A549 (cell line): ENCODE measurements at regions not wholly inside any gene's neighbourhood (a gene's known extent, or its start where the extent isn't known, plus 50 kb on each side); places are given as distances from the start of the nearest gene placed in this dataset.

Experiments used
- ATAC-seq, 2 experiments: fragments of 200-7000 bp in 1 of 2; fragments of >200 bp in 1 of 2; cut with Nextera tagmentation in 1 of 2; cut with Tn5 transposase in 1 of 2; 3 replicates each; pipeline versions ENCODE4 v1.8.0 to v1.9.1; 2018 to 2020; ENCODE audit warnings: mild to moderate bottlenecking in 1 of 2, moderate library complexity in 1 of 2
- CTCF ChIA-PET: fragments of 300-600 bp; sonication (Branson Sonifier 250); formaldehyde crosslinking; extraction: SDS; loops from one replicate; lab custom pipeline; 2021; ENCODE audit warnings: antibody characterized with exemption, inconsistent platforms; lab: Yijun Ruan, JAX
- POLR2A ChIA-PET: fragments of 350-600 bp; formaldehyde crosslinking; extraction: SDS; loops from one replicate; lab custom pipeline; 2021; ENCODE audit warnings: antibody characterized with exemption, inconsistent platforms; lab: Yijun Ruan, JAX
- DNase-seq, 2 experiments: peaks; one replicate each; pipeline versions ENCODE4 v3.0.0 to v3.0.0-alpha.2; 2011 to 2016; ENCODE audit warnings: low read depth in 1 of 2, low spot score in 1 of 2
- FAIRE-seq: peaks from 2 replicates; lab custom pipeline; 2011; peaks lifted over from hg19 to GRCh38; lab: Jason Lieb, UNC
- H3K27ac ChIP-seq, 2 experiments: fragments of >200 bp; sonication (Bioruptor Twin); formaldehyde crosslinking; 3 replicates each; pipeline ENCODE4 v1.5.1; 2016 to 2017
- H3K4me1 ChIP-seq: fragments of >200 bp; sonication (Bioruptor Twin); formaldehyde crosslinking; 3 replicates; pipeline ENCODE4 v1.6.1; 2016
- H3K4me2 ChIP-seq: fragments of >200 bp; sonication (Bioruptor Twin); formaldehyde crosslinking; 3 replicates; pipeline ENCODE4 v1.6.1; 2016
- H3K4me3 ChIP-seq: fragments of >200 bp; sonication (Bioruptor Twin); formaldehyde crosslinking; 3 replicates; pipeline ENCODE4 v1.5.1; 2016
- H3K9me3 ChIP-seq: fragments of >200 bp; sonication (Bioruptor Twin); formaldehyde crosslinking; 3 replicates; pipeline ENCODE4 v1.6.1; 2016
- BHLHE40 ChIP-seq: IDR thresholded peaks from 2 replicates; pipeline ENCODE4 v1.6.1; 2012; ENCODE audit warnings: low read depth, low read length, inconsistent platforms
- CBX2 ChIP-seq: fragments of 200-600 bp; sonication (generic); IDR thresholded peaks from 2 replicates; pipeline ENCODE4 v1.6.1; 2016; ENCODE audit warnings: low read depth, mild to moderate bottlenecking, borderline replicate concordance
- CHD2 ChIP-seq: fragments of 150-350 bp; IDR thresholded peaks from 2 replicates; pipeline ENCODE4 v1.6.1; 2014; ENCODE audit warnings: low read length; ENCODE audit not compliant: partially characterized antibody
- CHD4 ChIP-seq: fragments of 200-600 bp; sonication (generic); IDR thresholded peaks from 2 replicates; pipeline ENCODE4 v1.6.1; 2016; ENCODE audit warnings: antibody characterized with exemption, mild to moderate bottlenecking, borderline replicate concordance
- EHF ChIP-seq: fragments of 250-450 bp; sonication (Bioruptor Pico); IDR thresholded peaks from 2 replicates; pipeline ENCODE4 v1.5.0; 2020; ENCODE audit warnings: mild to moderate bottlenecking
- FOSB ChIP-seq: fragments of 250-450 bp; sonication (Bioruptor Pico); IDR thresholded peaks from 2 replicates; pipeline ENCODE4 v1.5.0; 2020; ENCODE audit warnings: mild to moderate bottlenecking, moderate library complexity
- HEYL ChIP-seq: fragments of 250-450 bp; sonication (Bioruptor Pico); IDR thresholded peaks from 2 replicates; pipeline ENCODE4 v1.8.0; 2021; ENCODE audit warnings: mild to moderate bottlenecking, moderate library complexity
- JUN ChIP-seq, 2 experiments: fragments of >200 bp; sonication (Bioruptor Twin); formaldehyde crosslinking; IDR thresholded peaks; 2 replicates in 1 of 2; 3 replicates in 1 of 2; pipeline ENCODE4 v1.6.1; 2016 to 2017
- NFE2L2 ChIP-seq: fragments of 150-350 bp; conservative IDR thresholded peaks from 2 replicates; pipeline ENCODE4 v1.6.1; 2014; ENCODE audit warnings: low read length
- NR3C1 ChIP-seq: fragments of >200 bp; sonication (Bioruptor Twin); formaldehyde crosslinking; IDR thresholded peaks from 3 replicates; pipeline ENCODE4 v1.6.1; 2017
- PHF8 ChIP-seq: fragments of 200-600 bp; sonication (generic); IDR thresholded peaks from 2 replicates; pipeline ENCODE4 v1.6.1; 2016; ENCODE audit warnings: low read depth, mild to moderate bottlenecking, antibody characterized with exemption, moderate library complexity, borderline replicate concordance
- POLR2A ChIP-seq: IDR thresholded peaks from 2 replicates; pipeline ENCODE4 v1.6.1; 2012; ENCODE audit warnings: mild to moderate bottlenecking, low read length
- POLR2AphosphoS2 ChIP-seq: conservative IDR thresholded peaks from 2 replicates; pipeline ENCODE4 v1.6.1; 2012; ENCODE audit warnings: low read length, improper control_type of control experiment, inconsistent platforms
- REST ChIP-seq: fragments of 200-600 bp; sonication (generic); IDR thresholded peaks from 2 replicates; pipeline ENCODE4 v1.6.1; 2016; ENCODE audit warnings: antibody characterized with exemption, mild to moderate bottlenecking, moderate library complexity
- RNF2 ChIP-seq: fragments of 200-600 bp; sonication (generic); IDR thresholded peaks from 2 replicates; pipeline ENCODE4 v1.6.1; 2016; ENCODE audit warnings: low read depth, mild to moderate bottlenecking, antibody characterized with exemption, moderate library complexity, borderline replicate concordance
- SMC3 ChIP-seq: fragments of >200 bp; sonication (Bioruptor Twin); formaldehyde crosslinking; IDR thresholded peaks from 3 replicates; pipeline ENCODE4 v1.6.1; 2018; ENCODE audit warnings: inconsistent platforms
- TFCP2L1 ChIP-seq: fragments of 250-450 bp; sonication (Bioruptor Pico); IDR thresholded peaks from 2 replicates; pipeline ENCODE4 v1.5.0; 2021; ENCODE audit warnings: mild to moderate bottlenecking
- ZSCAN20 ChIP-seq: fragments of 250-450 bp; sonication (Bioruptor Pico); IDR thresholded peaks from 2 replicates; pipeline ENCODE4 v1.8.0; 2022; ENCODE audit warnings: mild to moderate bottlenecking, moderate library complexity
- WGBS: methylation state at CpG from one replicate; pipeline ENCODE4 v1.1.6; 2017; ENCODE audit errors: missing lambda C conversion rate; 5-methylcytosine and 5-hydroxymethylcytosine counted together
- TF ChIP-seq, protein P1 (sequence below): fragments of 250-450 bp; sonication (Bioruptor Pico); IDR thresholded peaks from 2 replicates; pipeline ENCODE4 v1.5.0; 2021; ENCODE audit warnings: mild to moderate bottlenecking, moderate library complexity, borderline replicate concordance

GRCh38 chr16:9610727-9611126, 519.3 kb downstream of the HAPSTR1 start:
- no peak overlapping the region for H3K4me2 ChIP-seq
- CTCF ChIA-PET: interaction anchor here (2.0 kb wide), 1 partner anchor 37 kb away, joined by 7 read pairs; no protein-coding TSS in a partner anchor

GRCh38 chr16:9612267-9612666, 520.8 kb downstream of the HAPSTR1 start:
- ChIA-PET POLR2A (no interaction called here), CTCF (no interaction called here)
- H3K4me1 ChIP-seq: no peaks in the 10 kb centered on the region
- WGBS: 13% methylated on average over 7 of the region's 7 CpGs
- FAIRE-seq (no peak), ATAC-seq (no peak), DNase-seq (no peak)
- H3K4me2 ChIP-seq: no peak overlapping the region
- no peaks in the 10 kb centered on the region for H3K9me3 ChIP-seq
- TF ChIP-seq, protein P1, sequence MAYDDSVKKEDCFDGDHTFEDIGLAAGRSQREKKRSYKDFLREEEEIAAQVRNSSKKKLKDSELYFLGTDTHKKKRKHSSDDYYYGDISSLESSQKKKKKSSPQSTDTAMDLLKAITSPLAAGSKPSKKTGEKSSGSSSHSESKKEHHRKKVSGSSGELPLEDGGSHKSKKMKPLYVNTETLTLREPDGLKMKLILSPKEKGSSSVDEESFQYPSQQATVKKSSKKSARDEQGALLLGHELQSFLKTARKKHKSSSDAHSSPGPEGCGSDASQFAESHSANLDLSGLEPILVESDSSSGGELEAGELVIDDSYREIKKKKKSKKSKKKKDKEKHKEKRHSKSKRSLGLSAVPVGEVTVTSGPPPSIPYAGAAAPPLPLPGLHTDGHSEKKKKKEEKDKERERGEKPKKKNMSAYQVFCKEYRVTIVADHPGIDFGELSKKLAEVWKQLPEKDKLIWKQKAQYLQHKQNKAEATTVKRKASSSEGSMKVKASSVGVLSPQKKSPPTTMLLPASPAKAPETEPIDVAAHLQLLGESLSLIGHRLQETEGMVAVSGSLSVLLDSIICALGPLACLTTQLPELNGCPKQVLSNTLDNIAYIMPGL (CRISPR knock-in tag): no peak
- TF ChIP-seq ZSCAN20 (CRISPR knock-in tag): no peak
- no peak for TF ChIP-seq RNF2
- no peak overlapping the region for H3K27ac ChIP-seq
- no peak overlapping the region for H3K4me3 ChIP-seq

More at GRCh38 chr16:9610727-9611126, 519.3 kb downstream of the HAPSTR1 start:
- 9% methylated on average over 5 of the region's 5 CpGs for WGBS
- DNase-seq (peak in 1 of 2 experiments; percentile 13), ATAC-seq (no peak), FAIRE-seq (no peak)
- no peaks in the 10 kb centered on the region for H3K4me1 ChIP-seq
- POLR2A ChIA-PET: no interaction called here
- H3K9me3 ChIP-seq: no peaks in the 10 kb centered on the region
- H3K4me3 ChIP-seq: no peak overlapping the region
- TF ChIP-seq NR3C1 (no peak), TFCP2L1 (CRISPR knock-in tag) (no peak)
- no peak overlapping the region for H3K27ac ChIP-seq

DNA sequence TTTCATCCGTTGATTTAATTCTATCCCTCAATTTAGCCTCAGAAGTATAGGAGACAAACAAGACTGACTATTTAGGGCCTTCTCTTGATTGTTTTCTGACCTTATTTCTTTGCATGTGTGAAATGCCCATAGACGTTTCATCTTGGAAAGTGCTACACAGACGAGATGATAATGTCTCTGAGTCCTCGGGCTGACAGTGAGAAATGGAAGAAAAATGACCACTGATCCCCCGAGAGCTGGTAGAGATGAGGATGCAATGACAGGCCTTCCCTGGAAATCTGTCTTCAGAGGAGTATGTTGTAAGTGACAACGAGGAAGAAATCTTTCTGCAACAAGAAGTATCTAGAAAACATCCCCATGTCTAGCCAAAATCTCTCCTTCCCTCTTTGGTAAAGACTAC, 522.9 kb downstream of the HAPSTR1 start:
- H3K4me3 ChIP-seq: no peak overlapping the region
- ChIA-PET CTCF (no interaction called here), POLR2A (no interaction called here)
- DNase-seq (no peak), FAIRE-seq (no peak), ATAC-seq (no peak)
- 7% methylated on average over 6 of the region's 6 CpGs for WGBS
- H3K27ac ChIP-seq: no peak overlapping the region
- no peak overlapping the region for H3K4me2 ChIP-seq
- H3K4me1 ChIP-seq: no peaks in the 10 kb centered on the region
- H3K9me3 ChIP-seq: no peaks in the 10 kb centered on the region
- no peak for TF ChIP-seq PHF8
- no peak for TF ChIP-seq FOSB (CRISPR knock-in tag)
- no peak for TF ChIP-seq CHD4
- no peak for TF ChIP-seq SMC3
- no peak for TF ChIP-seq BHLHE40
- no peak for TF ChIP-seq POLR2AphosphoS2
- no peak for TF ChIP-seq JUN (IDR thresholded peaks at IDR 0.05)
- TF ChIP-seq CBX2: no peak
- TF ChIP-seq CHD2: no peak
- TF ChIP-seq TFCP2L1 (CRISPR knock-in tag): no peak
- no peak for TF ChIP-seq REST
- TF ChIP-seq POLR2A: no peak
- no peak for TF ChIP-seq EHF (CRISPR knock-in tag)
- TF ChIP-seq HEYL (CRISPR knock-in tag): no peak
- TF ChIP-seq NFE2L2: no peak
